ENCODE measurements at regions not wholly inside any gene's neighbourhood (a gene's known extent, or its start where the extent isn't known, plus 50 kb on each side); places are given as distances from the start of the nearest gene placed in this dataset.

DNA sequence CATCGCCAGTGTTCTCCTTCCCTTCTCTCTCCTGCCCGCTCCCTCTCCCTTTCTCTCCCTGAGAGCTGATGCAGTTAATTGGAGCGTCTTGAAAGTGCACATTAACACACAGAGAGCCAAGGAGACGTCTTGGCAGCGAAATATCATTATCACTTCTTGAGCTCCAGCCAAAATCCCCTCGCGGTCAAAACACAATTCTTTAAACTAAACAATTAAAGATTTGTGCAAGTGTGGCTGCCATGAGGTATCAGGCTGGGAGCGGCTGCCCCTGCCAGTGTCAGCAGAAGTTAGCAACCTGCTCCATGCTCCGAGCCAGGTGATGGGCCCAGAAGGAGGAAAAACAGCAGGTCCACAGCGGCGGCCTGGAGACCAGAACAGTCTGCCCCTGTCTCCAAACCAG is 100.9 kb upstream of the FOXP4 start:
- TF ChIP-seq ZNF565 (CRISPR knock-in tag; conservative IDR thresholded peaks at IDR 0.05; ENCODE audit: low read depth) (no peak), ZFP30 (CRISPR knock-in tag; IDR thresholded peaks at IDR 0.05) (no peak), CSRNP3 (CRISPR knock-in tag; IDR thresholded peaks at IDR 0.05) (no peak), TCF4 (CRISPR knock-in tag; IDR thresholded peaks at IDR 0.05; ENCODE audit: borderline replicate concordance) (no peak)
- ATAC-seq: no peak

- no peak for ATAC-seq
Measured at GRCh38 chr6:41446132-41446531, 100.0 kb upstream of the FOXP4 start.

More at GRCh38 chr6:41446132-41446531, 100.0 kb upstream of the FOXP4 start:
- TF ChIP-seq RARB (CRISPR knock-in tag; IDR thresholded peaks at IDR 0.05) (no peak), ZFP3 (CRISPR knock-in tag; IDR thresholded peaks at IDR 0.05) (no peak), ARNTL (CRISPR knock-in tag; IDR thresholded peaks at IDR 0.05; ENCODE audit: borderline replicate concordance, low read depth) (no peak), PATZ1 (CRISPR knock-in tag; IDR thresholded peaks at IDR 0.05; ENCODE audit: borderline replicate concordance) (no peak), GLIS3 (CRISPR knock-in tag; IDR thresholded peaks at IDR 0.05) (no peak), TSHZ2 (CRISPR knock-in tag; IDR thresholded peaks at IDR 0.05) (no peak), BACH2 (CRISPR knock-in tag; IDR thresholded peaks at IDR 0.05; ENCODE audit: borderline replicate concordance) (no peak), CREB5 (CRISPR knock-in tag; IDR thresholded peaks at IDR 0.05; ENCODE audit: low read depth) (no peak), ZFP30 (CRISPR knock-in tag; IDR thresholded peaks at IDR 0.05) (no peak), CSRNP3 (CRISPR knock-in tag; IDR thresholded peaks at IDR 0.05) (no peak), ISL1 (CRISPR knock-in tag; IDR thresholded peaks at IDR 0.05) (no peak), TCF4 (CRISPR knock-in tag; IDR thresholded peaks at IDR 0.05; ENCODE audit: borderline replicate concordance) (no peak), OSR1 (CRISPR knock-in tag; IDR thresholded peaks at IDR 0.05) (no peak), SNAI2 (CRISPR knock-in tag; IDR thresholded peaks at IDR 0.05) (no peak), ZC3H10 (CRISPR knock-in tag; IDR thresholded peaks at IDR 0.05) (no peak)
- TF ChIP-seq, protein P1, sequence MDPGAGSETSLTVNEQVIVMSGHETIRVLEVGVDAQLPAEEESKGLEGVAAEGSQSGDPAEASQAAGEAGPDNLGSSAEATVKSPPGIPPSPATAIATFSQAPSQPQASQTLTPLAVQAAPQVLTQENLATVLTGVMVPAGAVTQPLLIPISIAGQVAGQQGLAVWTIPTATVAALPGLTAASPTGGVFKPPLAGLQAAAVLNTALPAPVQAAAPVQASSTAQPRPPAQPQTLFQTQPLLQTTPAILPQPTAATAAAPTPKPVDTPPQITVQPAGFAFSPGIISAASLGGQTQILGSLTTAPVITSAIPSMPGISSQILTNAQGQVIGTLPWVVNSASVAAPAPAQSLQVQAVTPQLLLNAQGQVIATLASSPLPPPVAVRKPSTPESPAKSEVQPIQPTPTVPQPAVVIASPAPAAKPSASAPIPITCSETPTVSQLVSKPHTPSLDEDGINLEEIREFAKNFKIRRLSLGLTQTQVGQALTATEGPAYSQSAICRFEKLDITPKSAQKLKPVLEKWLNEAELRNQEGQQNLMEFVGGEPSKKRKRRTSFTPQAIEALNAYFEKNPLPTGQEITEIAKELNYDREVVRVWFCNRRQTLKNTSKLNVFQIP (CRISPR knock-in tag; IDR thresholded peaks at IDR 0.05; ENCODE audit: borderline replicate concordance, low read depth): no peak

Measured in SK-N-SH treated with all-trans-retinoic acid at 6 μM for 48 hours (cell line).